GM12872 (cell line): ENCODE measurements at regions not wholly inside any gene's neighbourhood (a gene's known extent, or its start where the extent isn't known, plus 50 kb on each side); places are given as distances from the start of the nearest gene placed in this dataset.

ENCODE experiments used
- TF ChIP-seq, protein P1 (sequence below): IDR thresholded peaks from 3 replicates; pipeline ENCODE4 v1.5.1; 2011; ENCODE audit warnings: low read depth, mild to moderate bottlenecking, low read length, moderate library complexity; ENCODE audit not compliant: insufficient read depth

DNA sequence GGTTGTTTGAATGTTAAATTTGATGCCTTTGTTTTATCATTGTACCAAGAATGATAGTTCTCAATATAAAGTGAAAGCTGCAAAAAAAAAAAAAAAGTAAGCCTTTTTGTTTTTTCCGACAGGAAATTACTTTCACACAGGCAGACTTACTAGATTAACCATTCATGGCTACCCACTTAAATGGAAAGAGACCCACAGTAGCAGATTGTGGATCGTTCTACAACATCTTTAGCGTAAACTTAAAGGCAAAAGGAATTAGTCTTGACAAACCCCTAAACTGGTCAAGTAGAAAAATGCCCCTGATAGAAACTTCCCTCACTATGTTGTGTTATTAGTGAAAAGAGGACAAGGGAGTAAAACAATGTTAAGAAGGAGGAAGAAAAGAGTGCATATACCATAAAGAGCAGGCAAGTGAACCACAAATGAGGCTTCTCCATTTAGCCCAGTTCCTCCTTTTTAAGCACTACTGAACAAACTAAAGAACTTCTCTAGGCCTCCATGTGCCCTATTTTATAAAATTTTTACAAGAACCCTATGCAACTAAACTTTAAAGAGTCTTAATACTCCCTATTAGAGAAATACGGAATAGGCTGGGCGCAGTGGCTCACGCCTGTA is 1560.3 kb downstream of the MRPL39 start:
- TF ChIP-seq, protein P1, sequence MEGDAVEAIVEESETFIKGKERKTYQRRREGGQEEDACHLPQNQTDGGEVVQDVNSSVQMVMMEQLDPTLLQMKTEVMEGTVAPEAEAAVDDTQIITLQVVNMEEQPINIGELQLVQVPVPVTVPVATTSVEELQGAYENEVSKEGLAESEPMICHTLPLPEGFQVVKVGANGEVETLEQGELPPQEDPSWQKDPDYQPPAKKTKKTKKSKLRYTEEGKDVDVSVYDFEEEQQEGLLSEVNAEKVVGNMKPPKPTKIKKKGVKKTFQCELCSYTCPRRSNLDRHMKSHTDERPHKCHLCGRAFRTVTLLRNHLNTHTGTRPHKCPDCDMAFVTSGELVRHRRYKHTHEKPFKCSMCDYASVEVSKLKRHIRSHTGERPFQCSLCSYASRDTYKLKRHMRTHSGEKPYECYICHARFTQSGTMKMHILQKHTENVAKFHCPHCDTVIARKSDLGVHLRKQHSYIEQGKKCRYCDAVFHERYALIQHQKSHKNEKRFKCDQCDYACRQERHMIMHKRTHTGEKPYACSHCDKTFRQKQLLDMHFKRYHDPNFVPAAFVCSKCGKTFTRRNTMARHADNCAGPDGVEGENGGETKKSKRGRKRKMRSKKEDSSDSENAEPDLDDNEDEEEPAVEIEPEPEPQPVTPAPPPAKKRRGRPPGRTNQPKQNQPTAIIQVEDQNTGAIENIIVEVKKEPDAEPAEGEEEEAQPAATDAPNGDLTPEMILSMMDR = no peak

DNA sequence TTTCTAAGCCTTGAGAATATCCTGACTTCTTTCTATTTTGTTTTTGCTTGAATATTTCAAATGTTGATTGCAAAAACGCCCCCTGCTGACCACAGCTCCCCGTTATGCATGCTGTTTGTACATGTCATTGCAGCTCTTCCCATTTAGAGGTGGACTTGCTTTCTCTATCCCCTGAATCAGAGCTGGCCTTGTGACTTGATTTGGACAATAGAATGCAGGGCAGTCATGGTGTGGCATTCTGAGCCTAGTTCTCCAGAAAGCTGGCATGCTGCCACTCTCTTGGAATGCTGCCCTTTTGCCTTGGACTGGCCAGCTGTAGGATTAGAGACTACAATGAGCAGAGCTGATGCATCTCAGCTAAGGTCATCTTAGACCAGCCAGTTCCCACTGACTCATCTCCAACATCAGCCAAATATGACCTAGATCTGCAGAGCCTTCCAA is 1561.5 kb downstream of the MRPL39 start:
- TF ChIP-seq, protein P1 = peak; percentile 35; the same call in 2 of the 3 replicates

DNA sequence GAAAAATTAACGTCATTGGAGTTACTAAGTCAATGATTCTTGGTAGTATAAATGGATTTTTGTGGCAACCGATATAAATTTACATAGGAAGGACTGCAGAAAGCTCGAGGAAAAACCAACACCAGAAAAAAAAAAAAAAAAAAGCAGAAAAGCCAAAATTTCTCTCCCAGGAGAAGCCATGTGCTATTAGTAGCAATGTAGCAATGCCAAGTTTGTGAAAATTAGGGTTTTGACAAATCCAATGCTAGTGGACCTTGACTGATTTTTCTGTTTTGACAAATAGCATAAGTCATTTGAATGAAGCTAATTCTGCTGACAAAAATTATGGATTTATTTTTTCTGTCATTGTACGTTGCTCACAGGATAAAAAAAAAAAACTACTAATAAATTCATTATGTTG is 1561.9 kb downstream of the MRPL39 start:
- TF ChIP-seq, protein P1 = no peak

DNA sequence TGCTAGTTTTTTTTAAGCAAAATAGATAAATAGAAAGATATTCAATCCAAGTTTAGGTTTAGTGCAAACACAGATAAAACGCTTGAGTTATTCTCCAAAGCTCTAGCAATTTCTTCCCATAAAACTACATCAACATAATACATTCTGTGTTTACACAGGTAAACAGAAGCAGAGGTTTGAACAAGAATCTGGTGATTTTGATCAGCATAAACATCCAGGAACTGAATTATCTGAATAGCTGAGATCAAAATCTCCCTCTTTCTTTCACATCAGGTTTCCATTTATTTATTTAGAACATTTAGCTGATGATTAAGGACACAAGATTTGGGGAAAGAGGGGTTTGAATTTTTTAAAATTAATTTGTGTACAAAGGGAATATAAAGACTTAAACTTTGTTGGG is 1564.6 kb downstream of the MRPL39 start:
- TF ChIP-seq, protein P1 = no peak

DNA sequence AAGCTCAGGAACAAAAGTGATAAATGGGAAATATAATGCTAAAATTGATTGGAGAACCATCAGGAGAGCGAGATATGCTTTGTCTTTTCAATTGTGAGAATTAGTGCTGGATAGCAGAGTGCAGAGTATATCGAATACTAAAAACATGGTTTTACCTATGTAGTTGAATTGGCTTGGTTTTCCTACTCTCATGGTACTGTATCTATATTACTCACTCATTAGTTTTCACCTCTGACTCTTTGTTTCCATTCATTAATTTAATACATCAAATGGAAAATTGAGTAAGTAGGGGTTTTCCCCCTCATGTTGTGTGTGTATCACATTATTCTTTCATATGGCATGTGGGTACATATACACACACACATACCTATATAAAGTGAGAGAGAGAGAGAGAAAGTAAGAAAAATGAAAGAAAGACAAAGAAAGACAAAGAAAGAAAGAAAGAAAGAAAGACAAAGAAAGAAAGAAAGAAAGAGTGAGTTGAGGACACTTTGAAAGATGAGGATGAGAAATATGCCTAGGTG is 1574.5 kb downstream of the MRPL39 start:
- TF ChIP-seq, protein P1 = no peak

DNA sequence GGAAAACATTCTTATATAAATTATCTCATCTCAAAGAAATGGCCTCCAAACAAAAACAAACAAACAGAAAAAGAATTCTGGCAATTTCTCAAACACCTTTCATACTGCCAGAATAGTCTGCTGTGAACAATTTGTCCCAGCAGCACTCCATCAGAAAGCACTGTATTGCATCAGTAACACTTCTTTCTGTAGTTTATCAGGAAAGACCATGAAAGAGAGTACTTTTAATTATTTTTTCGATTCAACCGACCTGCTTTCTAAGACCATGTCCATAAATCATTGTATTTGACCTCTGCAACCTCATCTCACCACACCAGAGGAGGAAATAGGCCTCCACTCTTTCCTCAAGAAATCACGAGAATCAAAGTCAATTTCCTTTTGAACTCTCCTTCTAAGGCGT is 1579.9 kb downstream of the MRPL39 start:
- TF ChIP-seq, protein P1 = no peak

DNA sequence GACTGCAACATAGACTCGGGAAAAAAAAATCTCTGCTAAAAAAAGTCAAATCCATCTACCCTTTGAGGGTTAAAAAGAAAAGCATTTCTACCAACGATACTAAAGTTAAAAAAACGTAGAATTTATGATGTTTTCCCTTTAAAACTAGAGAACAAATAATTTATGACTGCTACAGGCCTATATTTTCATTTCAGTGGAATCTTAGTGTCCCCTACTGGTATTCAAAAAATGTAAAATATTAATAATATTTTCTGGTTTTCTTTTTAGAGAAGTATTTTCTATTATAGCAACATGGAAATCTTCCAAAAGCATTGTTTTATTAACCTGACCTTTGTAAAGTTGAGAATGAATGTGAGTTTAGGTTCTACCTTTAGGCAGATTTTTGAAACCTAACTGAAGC is 1582.2 kb downstream of the MRPL39 start:
- TF ChIP-seq, protein P1 = no peak
